Esophagus mucosa (tissue), 1 donor: ENCODE measurements at regions not wholly inside any gene's neighbourhood (a gene's known extent, or its start where the extent isn't known, plus 50 kb on each side); places are given as distances from the start of the nearest gene placed in this dataset.
"Not testable (repeated sequence)": the region's sequence is repeated elsewhere in the genome, so short reads cannot be mapped to it uniquely, and the experiment has no call there.

Experiments
- ATAC-seq: fragments of 200-7000 bp; cut with Tn5 transposase; one replicate; pipeline ENCODE4 v1.9.1; 2020
- donor health status: DM: yes; HTN: yes; CAD: no.

DNA sequence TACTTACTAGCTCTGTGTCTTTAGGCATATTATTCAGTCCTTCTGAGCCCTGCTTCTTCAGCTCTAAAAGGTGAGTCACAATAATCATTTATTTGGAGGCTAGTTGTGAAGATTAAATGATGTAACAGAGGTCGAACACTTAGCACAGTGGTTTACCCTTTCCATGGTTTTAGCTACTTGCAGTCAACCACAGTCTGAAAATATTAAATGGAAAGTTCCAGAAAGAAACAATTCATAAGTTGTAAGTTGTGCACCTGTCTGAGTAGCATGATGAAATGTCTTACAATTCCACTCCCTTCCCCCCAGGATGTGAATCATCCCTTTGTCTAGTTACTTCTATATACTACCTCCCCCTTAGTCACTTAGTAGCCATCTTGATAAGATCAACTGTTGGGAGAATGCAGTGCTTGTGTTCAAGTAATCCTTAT lies 217.6 kb upstream of the THUMPD2 start:
- peak; percentile 62 for ATAC-seq

DNA sequence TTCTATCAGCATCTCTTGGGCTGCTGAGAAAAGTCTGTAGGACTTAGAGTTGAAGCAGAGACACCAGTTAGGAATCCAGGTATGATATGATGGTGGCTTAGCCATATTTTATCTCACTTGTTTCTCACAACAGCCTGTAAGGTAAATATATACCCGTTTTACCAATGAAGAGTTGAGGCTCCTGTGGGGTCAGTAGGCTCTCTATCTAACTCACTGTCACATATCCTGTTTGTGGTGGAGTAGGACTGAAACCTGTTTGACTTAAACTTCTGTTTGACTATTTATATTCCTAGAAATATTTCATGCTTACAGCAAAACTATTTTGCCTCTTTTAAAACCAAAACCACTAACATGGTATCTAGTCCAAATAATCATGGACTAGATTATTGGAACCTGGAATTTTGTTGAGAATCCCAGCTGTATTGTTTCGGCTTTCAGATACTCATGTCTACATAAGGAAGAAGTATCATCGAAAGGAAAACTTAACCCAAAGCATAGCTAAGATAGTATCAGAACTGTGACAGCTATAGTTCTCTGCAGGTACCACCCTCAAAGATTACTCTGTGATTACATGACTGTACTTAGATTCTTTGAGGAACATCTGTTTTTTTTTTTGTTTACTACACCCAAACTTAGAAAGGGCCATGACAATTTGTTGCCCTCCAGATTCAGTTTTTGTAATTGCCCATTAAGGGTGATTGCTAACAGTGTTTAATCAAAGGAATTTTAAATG lies 216.1 kb upstream of the THUMPD2 start:
- ATAC-seq: no peak

DNA sequence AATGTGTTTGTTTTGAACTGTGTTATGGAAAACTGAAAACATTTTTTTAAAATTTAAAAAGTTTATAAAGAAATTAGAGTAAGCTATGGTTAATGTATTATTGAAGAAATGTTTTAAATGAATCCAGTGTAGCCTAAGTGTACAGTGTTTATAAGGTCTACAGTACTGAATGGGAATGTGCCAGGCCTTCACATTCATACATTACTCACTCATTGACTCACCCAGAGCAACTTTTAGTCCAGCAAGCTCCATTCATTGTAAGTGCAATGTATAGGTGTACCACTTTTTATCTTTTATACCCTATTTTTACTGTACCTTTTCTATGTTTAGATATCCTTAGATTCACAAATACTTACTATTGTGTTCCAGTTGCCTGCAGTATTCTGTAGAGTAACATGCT lies 215.1 kb upstream of the THUMPD2 start:
- ATAC-seq: no peak

DNA sequence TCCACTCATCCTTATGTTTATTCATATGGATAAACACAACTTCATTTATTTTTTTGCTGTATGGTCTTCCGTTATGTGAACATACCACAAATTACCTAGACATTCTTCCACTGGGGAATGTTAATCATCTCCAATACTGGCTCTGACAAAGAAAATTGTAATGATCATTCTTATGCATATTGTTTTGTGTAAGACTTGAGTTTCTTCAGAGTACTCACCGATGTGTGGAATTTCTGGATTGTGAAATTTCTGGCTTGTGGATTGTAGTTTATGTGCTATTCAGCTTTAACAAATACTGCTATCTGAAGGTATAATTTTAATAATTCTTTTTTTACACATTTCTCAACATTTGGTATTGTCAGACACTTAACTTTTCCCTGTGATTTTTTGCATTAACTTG lies 212.2 kb upstream of the THUMPD2 start:
- ATAC-seq: no peak

DNA sequence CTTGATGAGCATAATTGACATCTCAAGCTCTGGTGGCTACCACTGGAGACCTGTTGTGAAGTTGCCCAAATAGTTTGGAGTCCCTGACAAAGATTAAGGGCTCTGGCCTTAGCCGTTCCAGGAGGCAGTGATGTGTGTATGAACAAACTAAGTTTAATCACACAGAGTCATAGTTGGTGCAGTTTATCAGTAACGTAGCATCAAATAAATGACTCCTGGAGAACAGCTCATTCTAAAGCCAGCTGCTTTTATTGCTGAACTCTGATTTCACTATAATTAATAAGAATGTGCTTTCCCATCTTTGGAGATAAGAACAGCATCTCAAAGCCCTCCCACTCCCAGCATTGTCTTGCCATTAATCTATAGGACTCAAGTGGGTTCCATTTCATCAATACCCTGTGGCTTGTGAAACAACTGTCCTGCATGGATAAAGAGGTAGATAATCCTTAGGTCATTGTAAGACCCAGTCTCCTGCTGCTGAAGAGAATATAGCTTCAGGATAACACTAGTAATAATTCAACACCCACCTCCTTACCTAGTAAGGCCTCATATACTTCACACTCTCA lies 211.4 kb upstream of the THUMPD2 start:
- no peak for ATAC-seq

DNA sequence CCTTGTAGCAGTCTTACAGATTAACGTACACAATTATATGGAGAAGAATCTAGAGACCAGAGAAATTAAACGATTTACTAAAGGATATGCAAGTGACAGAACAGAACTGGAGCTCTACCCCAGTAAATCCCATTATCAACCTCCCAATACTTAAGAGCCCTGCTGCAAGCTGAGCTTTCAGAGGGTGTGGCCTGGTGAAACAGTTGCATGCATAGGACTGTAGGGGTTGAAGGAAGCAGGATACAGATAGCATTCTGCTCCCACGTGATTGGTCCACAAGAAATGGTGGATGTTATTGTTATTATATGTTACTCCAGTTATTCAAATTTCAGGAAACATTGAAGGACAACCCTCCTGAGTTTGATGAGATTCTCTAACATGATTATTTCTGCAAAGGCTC lies 210.8 kb upstream of the THUMPD2 start:
- ATAC-seq: no peak

DNA sequence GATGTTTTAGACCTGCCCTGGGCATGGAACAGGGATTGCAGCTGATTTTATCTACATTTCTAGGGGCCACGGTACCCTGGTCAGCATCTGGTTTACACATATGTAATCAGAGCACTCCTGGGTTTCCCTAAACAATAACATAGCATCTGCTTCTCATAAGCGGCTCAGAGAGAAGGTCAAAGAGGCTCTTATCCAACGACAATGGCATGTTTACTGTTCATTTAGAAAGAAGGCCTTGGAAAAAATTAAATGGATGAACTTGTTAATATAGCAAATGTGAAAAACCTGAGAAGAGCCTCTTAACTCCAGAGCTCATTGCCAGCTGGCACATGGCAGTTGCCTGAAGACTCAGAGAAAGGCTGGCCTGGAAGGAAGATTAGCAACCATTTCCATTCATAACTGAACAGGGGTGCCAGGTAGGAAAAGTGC lies 202.8 kb upstream of the THUMPD2 start:
- no peak for ATAC-seq

DNA sequence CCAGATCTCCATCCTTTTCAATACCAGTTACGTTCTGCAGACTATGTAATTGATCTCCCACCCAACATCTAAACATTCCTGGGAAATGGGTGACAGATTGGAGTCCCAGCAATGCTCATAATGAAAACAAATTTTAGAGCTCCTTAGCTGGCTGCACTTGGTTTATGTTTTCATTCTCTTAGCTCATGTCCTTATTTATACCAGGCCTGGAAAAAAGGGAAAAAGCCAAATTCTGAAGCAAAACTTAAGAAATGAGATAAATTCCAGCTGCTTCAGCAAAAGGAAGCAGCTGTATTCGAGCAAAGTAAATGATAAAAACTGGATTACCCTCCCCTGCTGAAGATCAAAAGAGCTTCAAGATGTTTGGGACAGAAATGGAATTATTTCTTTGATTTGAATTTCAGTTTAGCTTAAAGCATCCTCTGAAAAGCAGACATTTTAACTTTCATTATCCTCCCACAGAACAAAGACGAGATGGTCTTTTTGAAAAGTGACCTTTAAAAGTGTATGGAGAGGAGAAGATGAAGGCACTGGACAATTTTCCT lies 196.5 kb upstream of the THUMPD2 start:
- no peak for ATAC-seq

DNA sequence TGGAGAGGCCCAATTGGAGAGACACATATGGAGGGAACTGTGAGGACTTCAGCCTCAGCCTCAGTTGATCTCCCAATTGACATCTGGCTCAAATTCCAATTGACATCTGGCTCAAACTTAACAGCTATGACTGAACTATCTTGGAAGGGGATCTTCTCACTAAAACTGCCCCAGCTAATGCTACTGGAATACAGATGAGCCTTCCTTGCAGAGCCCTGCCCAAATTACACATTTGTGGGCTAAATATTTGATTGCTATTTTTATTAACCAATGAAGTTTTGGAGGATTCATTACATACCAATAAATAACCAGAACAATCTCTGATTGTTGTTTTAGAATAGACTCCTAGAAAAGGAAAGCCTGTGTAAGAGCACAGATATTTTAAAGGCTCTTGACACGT lies 189.0 kb upstream of the THUMPD2 start:
- ATAC-seq: no peak

DNA sequence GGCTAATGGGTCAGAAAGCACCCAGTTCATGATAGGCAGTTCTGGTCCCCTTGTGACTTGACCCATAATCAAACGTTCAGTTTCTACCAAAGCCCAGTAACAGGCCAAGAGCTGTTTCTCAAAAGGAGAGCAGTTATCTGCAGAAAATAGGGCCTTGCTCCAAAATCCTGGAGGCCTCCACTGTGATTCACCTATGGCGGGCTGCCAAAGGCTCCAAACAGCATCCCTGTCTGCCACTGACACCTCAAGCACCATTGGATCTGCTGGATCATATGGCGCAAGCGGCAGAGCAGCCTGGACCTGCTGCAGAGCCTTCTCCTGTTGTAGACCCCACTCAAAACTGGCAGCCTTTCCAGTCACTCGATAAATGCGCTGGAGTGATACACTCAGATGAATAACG lies 181.6 kb upstream of the THUMPD2 start:
- not testable (repeated sequence) for ATAC-seq

DNA sequence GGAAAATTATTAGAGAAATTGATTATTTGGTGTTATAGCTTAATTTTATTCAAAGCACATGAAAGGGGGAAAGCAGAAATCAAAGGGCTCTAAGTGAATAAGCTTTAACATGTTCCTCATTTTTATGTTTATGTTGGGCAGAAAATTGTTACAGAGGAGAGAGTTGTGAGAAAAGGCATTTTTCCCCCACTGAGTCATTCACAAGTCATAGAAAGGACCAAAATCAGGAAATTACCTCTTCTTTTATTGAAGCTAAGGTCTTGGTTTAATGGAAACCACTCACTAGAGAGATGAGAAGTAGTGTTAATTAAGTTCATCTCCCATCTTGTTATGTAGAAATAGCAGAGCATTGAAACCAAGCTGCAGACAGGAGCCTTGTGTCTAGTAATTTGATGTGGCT lies 175.3 kb upstream of the THUMPD2 start:
- ATAC-seq: no peak

DNA sequence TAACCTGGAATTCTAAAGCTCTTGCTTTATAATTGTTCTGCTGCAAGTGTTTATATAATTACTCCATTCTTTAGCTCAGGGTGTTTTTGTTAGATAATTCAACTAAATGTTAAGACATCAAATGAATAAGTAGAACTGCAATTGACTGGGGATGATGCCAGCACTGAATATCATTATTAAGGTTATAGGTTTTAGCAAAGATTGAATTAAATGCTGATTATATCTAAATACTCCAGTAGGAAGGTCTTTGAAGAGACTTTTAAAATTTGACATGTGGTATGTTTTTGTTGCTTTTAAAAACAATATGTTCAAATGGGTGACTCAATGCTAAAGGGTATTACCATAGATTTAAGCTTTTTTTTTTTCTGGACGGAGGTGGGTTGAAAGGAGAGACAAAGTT lies 170.1 kb upstream of the THUMPD2 start:
- no peak for ATAC-seq

DNA sequence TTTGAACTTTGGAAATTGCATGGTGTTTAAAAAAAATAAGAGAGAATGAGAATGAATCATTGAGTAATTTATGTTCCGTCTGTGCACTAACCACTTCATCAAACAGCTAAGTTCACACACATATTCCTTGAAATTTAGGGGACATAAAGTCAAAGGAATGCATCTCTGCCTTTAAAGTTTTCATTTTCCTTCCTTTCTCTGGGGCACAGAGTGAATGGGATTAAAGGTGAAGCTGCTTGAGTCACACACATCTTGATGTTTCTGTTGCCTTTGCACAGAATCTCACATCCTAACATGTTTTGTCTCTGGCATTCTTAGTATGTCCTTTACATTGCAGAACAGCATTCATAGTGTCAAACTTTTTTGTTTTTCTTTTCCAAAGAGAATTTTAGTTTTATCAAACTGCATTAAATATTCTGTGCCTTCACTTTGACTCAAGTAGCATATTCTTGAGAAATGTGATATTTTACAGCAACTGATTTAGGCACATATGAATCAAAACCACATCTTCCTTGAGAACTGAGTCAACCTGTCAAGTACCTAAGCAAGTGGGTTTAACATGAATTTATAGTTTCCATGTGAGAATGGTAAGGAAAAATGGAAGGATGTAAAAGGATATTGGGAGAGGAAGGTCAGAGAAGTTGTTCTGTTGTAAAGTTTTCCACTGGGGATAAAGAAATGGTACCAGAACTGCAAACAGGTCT lies 169.1 kb upstream of the THUMPD2 start:
- ATAC-seq: no peak

DNA sequence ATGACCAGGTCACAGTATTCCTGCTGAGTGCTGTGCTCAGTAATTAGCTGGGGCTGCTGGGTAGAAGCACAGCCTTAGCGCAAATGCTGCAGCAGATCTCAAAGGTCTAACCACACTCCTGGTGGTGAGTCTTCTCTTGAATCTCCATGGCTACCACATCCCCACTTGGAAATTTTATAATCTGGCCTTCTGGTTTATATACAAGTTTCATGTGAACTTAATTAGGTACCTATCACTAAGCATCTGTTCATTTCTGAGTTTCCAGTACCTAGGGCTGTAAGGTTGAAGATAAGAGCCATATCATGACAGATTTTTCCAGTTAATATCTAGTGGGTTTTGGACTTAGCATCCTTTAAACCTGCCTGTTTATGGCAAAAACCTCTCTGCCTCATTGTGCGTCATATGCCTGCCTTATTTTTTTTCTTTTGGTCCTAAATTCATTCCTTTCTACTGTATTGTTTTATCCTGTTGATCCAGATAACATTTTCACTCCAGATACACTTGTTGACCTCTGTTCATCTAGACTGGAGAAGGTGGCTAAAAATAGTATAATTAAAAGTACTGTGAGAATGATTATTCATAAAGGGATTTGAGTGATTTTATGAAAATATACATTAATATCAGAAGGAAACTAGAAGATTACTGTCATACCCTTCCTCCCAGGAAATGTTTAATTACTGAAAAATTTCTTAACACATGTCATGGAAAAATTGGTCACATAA lies 168.4 kb upstream of the THUMPD2 start:
- no peak for ATAC-seq

DNA sequence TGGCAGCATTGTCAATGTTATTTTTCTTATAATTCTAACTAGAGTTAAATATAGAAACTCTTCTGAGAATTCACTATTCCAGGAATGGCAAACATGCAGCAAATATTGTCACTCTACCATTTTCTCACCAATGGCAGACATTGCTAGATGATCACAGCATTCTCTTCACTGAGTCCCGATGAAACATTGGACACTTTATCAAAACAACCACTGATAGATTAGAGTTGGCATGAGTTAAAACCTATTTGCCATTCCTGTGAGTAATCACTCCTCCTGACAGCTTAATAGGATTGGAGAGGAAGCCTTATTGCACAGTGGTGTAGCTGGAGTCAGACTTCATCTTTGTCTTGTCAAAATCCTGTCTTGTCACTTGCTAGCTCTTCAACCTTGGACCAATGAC lies 163.9 kb upstream of the THUMPD2 start:
- no peak for ATAC-seq

DNA sequence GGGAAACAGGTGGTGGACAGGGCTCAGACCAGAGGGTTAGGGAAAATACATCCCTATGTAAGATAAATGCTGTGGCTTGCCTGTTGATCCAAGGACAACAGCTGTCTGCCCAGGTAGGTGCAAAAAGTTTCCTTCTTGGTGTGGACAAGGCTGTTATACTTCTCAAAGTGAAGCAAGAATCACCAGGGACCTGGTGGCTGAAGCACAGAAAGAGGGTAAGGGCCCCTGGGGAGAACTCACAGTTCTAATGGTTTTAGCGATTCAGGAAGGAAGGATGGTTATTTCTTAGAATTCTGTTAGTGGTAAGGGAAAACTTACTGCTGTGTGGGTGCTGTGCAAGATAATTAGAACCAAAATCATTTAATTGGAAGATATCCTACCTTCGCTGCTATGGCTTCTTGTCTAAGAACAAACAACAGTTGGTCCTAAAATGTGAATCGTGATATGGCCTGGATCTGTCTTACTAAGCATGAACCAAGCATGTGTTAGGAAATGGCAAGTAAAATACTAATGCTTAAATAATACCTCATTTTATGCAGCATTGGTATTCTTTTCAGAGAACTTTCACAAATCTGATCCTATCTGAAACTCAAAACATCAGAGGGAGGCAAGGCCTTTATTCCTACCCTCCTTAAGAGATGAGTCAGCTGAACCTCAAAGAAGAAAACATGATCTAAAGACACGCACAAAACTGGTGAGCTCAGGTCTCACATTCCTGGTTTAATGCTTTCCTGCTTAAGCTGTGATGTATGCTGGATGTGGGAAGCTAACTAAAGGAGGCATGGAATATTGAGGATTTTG lies 159.2 kb upstream of the THUMPD2 start:
- no peak for ATAC-seq

DNA sequence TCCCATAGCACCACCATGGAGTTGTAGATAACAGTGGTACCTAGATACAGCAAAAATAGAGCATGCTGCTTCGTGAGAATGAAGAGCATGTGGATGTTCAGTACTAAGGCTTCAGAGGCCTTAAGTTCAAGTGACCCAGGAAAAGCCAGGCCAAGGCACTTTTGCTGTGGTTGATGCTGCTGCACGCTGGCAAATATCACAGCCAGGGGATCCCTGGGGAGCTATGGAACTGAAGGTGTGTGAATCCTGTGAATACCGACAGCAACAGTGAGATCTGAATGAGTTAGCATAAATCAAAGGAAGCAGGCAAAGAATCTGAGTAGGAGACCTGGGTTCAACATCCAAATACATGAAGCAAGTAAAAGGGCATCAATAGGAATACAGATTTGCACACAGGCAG lies 158.6 kb upstream of the THUMPD2 start:
- no peak for ATAC-seq

DNA sequence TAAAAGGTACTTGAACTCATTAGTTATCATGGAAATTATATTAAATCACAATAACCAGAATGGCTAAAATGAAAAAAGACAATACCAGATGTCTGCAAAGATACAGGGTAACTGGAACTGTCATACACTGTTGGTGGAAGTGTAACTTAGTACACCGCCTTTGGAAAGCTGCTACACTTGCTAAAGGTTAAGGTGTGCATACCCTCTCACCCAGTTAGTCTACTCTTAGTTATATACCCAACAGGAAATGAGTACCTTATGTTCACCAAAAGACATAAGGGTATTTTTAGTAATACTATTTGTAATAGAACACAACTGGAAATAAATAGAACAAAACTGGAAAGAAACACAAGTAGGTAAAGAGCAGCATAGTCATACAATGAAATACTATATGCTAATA lies 155.8 kb upstream of the THUMPD2 start:
- ATAC-seq: no peak

DNA sequence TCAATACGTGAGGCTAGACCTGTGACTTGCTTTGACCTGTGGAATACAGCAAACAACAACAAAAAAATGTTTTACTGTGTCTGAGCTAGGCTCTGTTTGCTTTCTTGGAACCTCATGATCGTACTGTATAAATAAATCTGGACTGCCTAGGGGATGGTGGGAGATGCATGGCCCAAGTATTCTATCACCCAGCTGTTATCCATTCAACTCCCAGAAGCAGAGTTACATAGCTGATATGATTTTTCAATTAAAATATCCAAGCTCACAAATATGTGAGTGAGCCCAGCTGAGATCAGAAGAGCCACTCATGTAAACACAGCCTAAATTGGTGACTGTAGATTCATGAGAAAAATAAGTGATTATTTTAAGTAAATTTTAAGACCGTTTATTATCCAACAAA lies 154.1 kb upstream of the THUMPD2 start:
- ATAC-seq: no peak

DNA sequence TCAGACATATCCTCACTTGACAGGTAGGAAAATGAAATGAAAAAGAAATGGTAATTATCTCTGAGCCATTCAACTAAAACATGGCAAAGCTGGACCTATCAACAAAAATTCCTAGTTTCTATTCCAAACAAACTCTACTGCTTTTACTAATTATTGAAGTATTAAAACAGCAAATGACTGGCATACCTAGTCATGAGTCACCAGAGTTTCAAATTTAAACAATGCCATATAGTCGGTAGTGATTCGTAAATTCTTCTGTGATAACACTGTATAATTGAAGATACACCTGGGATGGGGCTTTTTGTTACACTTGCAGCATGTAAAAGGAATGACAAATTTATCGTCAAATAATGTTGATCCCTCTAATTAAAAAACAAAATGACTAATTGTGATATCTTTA lies 153.1 kb upstream of the THUMPD2 start:
- ATAC-seq: no peak

DNA sequence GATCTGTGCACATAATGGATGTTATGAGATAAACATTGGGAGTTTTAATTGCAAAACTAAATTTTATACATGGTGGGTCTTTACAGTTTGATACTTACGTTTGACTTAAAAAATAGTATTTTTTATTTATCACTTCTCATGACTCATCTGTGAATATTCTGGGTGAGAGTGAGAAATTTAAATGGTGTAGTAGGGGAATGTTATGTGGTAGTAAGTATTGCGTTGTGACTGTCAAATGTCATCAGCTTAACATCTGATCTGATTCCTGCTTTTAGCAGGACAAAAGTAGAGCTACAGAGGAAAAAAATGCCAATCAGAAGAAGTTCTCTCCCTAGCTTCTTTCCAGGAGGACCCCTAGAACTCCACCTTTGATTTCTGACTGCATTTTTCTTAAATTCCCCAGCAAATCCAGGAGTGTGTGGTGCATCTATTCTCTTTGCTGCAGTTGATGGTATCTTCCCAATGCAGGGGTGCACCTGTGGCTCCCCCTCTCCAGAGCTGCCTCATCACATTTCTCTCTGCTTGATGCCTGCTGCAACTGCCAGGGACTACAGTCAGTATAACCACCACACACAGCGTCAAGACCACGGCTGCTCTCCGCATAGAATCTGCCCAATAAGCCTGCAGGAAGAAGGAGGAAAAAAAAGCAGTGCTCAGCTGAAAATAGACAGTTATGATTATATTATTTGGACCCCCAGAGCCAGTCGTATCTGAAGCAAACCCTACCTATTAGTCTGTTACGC lies 151.3 kb upstream of the THUMPD2 start:
- no peak for ATAC-seq

DNA sequence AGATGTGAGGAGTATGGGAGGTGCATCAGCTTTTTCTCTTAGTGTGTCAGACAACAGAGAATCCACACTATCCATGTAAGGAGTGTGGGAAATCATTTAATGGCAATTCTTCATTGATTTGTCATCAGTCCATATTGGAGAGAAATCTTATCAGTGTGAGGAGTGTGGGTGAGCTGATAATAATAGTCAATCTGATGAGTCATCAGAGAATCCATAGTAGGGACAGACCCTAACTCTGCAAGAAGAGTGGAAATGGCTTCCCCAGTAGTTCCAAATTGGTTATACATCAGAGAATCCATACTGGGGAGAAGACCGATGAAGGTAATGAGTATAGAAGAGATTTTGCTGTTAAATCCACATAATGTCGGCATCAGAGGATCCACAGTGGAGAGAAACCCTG lies 150.5 kb upstream of the THUMPD2 start:
- no peak for ATAC-seq
